GM19043 (cell line): ENCODE measurements at regions not wholly inside any gene's neighbourhood (a gene's known extent, or its start where the extent isn't known, plus 50 kb on each side); places are given as distances from the start of the nearest gene placed in this dataset.

Source experiments
- ATAC-seq: cut with Tn5 transposase; IDR thresholded peaks from one replicate; pipeline ENCODE4 v1.9.1; 2021; ENCODE audit warnings: low read depth; ENCODE audit not compliant: unreplicated experiment

- ATAC-seq, result no peak
Measured at GRCh38 chr1:90100566-90100965, 105.7 kb downstream of the ZNF326 start.

GRCh38 chr1:90092441-90092840 is 97.5 kb downstream of the ZNF326 start:
- no peak for ATAC-seq
